ENCODE measurements at regions not wholly inside any gene's neighbourhood (a gene's known extent, or its start where the extent isn't known, plus 50 kb on each side); places are given as distances from the start of the nearest gene placed in this dataset.
A peak's percentile ranks its signal among the peaks of the same experiment; 100 is the strongest.

DNA sequence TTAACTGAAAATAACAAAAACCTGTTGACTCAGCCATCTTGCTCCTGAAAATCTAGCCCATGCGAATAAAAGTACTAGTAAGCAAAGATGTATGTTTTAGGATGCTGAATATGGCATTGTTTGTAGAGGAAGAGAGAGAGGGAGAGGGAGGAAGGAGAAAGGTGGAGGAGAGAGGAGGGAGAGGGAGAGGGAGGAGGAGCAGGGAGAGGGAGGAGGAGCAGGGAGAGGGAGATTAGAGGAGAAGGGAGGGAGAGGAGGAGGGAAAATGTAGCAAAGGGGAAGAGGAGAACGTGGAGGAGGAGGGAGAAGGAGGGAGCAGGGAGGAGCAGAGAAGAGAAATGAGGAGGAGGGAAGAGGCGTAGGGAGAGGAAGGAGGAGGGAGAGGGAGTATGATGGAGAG is 324.5 kb upstream of the EEF2KMT start:
- no peak for DNase-seq

DNA sequence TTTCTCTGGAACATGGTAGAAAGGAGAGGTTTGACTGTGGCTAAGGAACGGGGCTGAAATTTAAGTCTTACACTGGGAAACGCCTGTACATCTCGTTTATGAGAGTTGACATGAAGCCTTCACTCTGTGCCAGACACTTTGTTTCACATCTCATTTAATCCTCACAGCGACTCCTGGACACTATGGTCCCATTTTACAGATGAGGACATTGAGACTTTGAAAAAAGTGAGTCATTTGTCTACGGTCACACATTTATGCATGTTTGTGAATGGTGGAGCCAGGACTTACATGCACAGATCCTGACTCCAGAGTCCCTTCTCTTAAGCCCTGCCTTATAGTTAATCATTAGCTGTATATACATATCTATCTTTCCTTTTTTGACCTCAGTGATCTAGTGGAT is 318.4 kb upstream of the EEF2KMT start:
- DNase-seq, result no peak

DNA sequence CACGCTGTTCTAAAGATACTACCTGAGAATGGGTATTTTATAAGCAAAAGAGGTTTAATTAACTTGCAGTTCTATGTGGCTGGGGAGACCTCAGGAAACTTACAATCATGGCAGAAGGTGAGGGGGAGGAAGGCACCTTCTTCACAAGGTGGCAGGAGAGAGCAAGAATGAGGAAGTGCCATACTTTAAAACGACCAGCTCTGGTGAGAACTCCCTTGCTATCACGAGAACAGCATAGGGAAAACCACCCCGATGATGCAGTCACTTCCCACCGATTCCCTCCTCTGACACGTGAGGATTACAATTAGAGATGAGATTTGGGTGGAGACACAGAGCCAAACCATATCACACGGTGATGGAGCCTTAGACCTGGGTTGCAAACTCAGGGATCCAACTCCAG is 317.5 kb upstream of the EEF2KMT start:
- no peak for DNase-seq

DNA sequence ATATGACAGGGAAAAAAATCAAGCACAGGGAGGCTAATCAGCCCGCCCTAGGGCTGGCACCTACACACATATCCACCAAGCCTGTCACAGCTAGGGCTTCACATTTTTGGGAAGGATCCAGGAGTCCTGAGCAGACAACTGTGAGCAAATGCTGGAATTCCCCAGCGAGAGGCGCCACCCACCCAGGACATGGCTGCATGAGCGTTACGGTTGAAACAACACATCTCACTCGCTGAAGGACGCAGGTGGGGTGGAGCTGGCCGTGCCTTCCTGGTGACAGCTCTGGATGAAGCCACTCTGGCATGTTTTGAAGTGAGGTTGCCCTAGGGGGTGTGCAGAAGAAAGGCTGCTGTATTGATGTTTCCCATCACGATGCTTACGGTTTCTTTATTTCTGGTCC is 315.1 kb upstream of the EEF2KMT start:
- peak in 9 of 51 donors; percentile 2 to 28 (median 5) for DNase-seq

DNA sequence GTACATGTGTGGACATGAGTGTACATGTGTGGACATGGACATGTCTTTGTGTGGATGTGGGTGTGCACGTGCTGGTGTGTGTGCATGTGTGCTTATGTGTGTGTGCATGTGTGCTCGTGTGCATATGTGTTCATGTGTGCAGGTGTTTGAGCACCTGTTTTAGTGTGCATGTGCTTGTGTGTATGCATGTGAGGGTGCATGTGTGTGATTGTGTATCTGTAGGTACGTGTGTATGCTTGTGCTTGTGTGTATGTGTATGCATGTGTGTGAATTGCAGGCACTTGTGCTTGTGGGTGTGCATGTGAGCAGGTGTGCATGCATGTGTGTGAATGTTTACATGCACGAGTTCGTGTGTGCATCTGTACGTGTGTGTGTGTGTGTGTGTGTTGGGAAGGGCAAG is 300.6 kb upstream of the EEF2KMT start:
- DNase-seq, result no peak

DNA sequence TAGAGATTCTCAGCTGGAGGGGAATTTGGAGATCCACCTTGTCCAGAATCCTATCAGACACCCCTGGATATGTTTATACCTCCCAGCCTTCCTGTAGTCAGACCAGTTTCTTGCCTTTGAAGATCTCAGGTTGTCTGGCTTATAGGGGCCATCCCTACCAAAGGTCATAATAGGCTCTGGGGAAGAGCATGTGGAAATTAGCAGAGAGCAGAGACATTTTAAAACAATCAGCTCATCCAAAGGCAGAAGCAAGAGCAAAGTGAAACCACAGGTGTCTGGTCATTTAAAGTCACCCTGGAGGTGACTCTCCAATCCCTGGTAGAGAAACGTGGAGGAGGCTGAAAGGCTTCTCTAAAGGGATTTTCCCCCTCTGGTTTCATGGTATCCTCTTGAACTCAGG is 299.3 kb upstream of the EEF2KMT start:
- no peak for DNase-seq

DNA sequence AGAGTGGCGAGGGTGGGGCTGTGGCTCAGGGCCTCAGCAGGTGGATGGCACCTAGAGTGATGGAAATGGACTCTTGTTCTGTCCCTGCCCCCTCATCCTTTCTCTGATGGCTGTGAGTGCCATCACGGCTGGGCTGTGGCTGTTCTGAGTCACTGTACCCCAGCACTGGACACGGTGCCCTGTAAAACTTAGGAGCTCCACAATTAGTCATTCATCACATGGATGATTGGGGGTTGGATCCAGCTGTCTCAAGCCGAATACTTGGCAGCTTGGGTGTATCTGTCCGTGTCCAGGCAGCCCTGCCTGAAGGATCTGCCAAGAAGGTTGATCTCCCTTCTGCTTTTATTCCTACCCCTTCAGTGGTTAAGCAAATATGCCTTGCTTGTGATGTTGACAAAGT is 295.5 kb upstream of the EEF2KMT start:
- peak in 2 of 51 donors; percentile 3 to 7 for DNase-seq

DNA sequence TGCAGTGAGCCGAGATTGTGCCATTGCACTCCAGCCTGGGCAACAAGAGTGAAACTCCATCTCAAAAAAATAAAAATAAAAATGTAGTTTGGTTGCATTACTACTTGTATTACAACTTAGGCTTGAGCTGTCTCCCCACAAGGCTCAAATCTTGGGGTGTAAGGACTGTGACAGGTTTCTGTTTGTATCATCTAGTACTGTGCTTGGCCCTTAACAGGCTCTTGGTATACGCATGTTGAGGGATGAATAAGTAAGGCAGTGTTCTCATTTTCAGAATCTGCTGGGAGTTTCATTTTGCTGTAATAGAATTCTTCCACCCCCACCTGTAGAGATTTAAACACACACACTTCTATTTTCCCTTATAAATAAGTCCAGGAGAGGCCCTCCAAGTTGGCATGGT is 289.4 kb upstream of the EEF2KMT start:
- DNase-seq, result no peak

DNA sequence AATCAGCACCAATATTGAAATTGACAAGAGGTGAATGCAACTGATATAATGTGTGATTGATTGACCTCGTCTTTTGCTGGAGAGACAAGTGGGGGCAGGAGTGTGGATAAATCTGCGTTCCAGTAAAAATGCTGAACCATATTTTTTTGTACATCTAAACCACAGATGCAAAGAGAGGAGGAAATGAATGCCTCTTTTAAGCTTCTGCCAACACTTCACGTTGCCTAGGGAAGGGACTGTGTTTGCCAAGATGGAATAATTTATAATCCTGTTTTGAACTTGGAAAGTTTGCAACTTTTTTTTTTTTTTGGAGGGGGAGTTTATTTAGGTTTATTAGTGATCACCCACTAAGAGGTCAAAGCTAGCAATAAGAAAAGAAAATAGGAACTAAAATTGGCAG is 288.2 kb upstream of the EEF2KMT start:
- DNase-seq, result no peak

DNA sequence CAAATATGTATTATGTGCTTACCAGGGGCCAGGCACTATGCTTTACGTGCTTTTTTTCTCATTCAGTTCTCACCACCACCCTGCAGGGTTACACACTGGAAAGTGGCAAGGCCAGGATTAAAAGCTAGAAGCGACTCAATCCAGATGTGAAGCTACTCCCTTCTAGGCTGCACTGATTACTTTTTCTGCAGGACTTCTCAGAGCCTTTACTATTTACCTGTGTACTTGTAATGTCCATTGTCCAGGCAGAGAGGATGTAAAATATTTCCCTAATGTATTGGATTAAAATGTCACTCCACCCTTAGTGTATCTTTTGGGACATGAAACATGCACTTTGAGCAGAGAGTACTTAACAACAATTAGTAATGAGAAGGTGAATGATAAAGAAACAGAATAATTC is 287.5 kb upstream of the EEF2KMT start:
- no peak for DNase-seq

DNA sequence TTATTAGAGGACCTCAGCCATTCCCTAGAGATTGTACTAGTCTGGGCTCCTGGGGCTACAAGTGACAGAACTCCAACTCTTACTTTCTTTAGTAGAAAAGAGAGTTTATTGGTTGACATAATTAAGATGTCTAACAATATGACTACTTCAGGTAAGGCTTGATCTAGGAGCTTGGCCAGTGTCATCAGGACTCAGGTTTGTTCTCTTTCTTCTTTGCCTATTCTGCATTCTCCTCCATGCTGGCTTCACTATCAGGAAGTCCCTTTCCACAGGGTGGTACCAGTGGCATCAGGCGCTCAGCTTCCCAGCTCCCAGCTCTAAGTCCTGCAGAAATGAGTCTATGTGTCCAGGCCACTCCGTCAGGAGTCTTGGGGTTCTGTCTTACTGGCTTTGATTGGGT is 286.1 kb upstream of the EEF2KMT start:
- no peak for DNase-seq

DNA sequence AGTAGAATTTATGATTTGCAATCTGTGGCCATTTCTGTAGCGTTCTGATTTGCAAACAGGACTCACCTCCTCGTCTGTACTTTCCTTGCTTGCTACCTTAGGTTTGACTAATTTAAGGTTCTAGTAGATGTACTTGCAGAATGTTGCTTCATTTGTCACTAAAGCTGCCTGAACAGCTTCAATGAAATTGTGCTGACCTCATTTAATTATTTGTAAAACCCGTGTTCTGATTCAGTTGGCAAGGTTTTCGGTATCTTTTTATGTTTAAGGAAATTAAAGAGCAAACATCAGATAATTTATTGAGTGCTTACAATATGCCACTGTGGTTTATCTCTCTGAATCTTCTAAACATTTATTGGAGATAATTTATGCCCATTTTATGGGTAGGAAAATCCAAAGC is 284.9 kb upstream of the EEF2KMT start:
- DNase-seq, result no peak

DNA sequence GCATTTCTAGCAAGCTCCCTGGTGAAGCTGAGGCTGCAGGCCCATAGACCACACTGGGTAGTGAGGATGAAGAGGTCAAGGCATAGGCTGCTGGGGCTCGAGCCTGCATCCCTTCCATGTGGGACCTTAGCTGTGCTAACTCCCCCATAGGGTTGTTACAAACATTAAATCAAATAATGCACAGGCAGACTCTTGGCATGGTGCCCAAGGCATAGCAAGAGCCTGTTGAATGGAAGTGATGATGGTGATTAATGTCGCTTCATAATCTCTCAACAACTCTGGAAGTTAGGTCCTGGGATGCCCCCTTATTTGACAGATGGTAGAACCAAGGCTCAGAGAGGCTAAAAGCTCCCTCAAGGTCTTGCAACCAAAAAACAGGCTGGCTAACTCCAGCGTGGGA is 283.9 kb upstream of the EEF2KMT start:
- DNase-seq, result no peak

DNA sequence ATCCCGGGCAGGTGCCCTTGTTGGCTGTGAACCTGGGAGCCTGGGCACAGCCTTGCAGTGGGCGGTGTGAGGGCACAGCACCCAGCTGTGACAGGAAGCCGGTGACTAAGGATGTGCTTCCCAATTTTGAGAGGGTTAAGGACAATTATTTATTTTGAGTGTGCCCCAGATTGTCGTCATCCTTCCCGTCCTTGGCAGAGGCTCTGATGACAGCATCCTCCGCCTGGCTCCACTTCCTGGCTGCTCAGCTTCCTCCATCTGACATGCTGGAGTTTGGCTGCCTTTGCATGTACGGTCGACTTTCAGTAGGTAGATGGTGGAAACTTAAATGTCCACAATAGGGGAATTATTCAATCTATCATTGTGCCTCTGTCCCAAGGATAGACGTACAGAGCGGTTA is 282.4 kb upstream of the EEF2KMT start:
- DNase-seq, result peak in 1 of 51 donors; percentile 44

DNA sequence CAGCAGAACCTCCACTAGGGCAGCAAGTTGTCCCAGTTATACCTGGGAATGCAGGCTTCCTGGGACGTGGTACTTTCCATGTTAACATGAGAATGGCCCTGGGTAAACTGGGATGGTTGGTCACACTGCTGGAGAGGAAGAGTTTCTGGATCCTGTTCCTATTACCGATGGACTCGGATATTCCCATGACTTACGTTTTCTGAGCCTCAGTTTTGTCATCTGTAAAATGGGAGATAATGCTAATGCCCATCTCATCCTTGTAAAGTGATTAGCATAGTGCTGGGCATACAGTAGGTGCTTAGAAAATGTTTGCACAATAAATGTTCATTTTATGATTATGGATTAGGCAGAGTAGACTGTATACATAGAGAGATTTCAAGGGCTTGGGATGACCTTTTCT is 280.9 kb upstream of the EEF2KMT start:
- DNase-seq, result no peak

DNA sequence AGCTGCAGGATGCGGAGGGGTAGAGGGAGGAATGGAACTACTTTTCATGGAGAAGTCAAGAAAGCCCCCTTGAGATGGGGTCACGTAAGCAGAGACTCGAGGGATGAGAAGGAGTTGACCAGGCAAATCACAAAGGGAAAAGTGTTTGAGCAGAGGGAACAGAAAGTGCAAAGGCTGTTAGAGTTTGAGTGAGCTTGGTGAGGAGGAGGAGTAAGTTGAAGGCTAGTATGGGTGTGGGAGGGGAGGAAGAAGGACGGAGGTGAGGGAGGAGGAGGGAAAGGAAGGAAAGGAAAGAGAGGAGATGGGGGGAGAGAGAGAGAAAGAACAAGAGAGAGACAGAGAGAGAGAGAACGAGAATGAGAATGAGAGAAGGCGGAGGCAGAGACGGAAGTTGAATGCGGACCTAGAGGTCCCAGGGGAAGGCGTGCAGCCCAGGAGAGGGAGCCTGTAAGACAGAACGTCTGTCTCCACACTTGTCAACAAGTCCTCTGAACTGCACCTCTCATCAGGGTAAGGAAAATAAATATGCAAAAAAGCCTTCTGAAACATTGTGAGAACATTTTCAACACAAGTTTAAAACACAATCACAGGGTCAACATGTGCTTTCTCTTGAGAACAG is 279.8 kb upstream of the EEF2KMT start:
- no peak for DNase-seq

DNA sequence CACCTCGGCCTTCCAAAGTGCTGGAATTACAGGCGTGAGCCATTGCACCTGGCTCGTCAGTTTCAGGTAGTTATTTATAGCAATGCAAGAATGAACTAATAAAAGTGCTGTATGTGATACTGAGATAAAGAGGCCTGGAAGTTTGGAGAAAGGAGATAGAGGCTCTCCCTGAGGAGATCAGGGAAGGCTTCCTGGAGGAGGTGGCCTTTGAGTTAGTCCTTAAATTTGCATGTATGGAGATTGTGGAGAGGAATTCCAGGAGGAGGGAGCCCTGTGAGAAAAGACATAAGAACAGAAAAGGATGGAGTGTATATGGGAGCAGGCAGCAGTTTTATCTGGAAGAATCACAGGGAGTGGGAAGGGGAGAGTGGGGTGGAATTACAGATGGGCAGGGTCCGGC is 276.6 kb upstream of the EEF2KMT start:
- no peak for DNase-seq

DNA sequence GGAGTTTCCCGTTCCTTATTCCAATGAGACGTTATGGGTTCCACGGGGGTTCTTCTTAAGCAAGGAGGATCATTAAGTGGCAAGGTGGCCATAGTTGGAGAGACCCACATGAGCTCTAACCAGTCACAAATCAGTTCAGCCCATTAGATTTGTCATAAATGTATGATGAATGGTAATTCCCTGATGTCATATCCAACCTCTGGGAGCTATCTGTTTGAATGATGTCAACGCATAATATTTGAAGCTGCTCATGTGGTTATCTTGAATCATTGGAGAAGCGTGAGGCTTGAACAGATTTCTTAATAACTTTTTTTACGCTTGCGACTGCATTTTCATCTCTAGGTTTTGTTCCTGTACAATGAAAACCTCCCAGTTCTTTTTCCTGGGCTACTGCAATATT is 270.4 kb upstream of the EEF2KMT start:
- DNase-seq, result no peak

DNA sequence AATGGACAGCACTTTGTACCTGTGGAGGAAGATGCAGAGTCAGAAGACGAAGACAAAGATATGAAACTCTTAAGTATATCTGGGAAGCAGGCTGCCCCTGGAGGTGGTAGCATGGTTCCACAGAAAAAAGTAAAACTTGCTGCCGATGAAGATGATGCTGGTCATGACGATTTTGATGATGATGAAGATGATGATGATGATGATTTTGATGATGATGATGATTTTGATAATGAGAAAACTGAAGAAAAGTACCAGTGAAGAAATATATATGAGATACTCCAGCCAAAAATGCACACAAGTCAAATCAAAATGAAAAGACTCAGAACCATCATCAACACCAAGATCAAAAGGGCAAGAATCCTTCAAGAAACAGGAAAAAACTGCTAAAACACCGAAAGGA is 268.5 kb upstream of the EEF2KMT start:
- no peak for DNase-seq

DNA sequence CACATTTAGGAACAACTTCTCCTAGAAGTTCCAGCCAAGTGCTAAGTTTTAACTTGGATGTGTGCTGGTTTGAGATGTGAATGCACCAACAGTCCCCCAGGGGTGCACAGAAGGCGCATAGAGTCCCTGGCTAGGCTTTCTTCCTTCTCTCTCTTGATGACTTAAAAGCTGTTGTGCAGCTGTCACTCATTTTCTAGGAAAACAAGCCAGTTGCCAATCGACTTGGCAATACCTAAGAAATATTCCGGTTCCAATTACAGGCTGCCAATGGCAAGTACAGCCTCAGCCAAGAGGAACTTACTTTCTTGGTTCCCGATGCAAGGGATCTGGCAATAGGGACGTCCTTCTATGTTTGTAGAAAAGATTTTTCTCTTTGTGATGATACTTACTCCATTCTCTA is 266.6 kb upstream of the EEF2KMT start:
- no peak for DNase-seq

DNA sequence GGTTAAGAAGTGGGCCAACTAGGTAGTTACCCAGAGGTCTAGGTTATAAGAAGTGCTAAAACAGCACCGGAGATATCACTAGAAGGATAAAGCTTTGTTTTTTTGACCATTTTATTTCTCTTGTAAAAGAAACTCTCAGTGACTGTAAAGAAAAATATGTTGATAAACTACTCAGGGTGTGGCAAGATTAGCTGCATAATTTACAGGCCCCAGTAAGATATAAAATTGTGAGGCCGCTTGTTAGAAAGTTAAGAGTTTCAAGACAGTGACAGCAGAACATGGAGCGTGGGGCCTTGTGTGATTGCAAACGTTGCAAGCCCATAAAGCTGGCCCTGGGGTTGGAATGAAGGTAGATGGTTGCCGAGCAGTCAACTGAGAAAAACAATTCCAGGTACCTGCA is 263.7 kb upstream of the EEF2KMT start:
- no peak for DNase-seq

DNA sequence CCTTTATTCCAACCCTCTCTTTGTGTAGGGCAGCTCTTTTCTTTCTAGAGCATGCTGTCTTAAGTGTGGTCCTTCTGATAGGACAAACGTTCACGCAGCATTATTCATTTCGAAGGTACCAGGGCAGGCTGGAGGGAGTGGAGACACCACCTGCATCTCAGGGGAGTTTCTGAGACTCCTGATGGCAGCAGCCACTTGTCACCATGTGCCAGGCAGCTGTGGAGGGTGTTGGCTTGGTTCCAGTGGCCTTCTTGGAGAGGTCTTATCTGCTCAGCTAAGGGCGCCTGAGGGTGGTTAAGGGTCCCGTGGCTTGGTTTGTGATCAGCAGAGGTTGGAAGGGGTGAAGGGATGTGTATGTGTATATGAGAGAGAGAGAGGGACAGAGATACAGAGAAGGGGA is 257.1 kb upstream of the EEF2KMT start:
- DNase-seq, result no peak

DNA sequence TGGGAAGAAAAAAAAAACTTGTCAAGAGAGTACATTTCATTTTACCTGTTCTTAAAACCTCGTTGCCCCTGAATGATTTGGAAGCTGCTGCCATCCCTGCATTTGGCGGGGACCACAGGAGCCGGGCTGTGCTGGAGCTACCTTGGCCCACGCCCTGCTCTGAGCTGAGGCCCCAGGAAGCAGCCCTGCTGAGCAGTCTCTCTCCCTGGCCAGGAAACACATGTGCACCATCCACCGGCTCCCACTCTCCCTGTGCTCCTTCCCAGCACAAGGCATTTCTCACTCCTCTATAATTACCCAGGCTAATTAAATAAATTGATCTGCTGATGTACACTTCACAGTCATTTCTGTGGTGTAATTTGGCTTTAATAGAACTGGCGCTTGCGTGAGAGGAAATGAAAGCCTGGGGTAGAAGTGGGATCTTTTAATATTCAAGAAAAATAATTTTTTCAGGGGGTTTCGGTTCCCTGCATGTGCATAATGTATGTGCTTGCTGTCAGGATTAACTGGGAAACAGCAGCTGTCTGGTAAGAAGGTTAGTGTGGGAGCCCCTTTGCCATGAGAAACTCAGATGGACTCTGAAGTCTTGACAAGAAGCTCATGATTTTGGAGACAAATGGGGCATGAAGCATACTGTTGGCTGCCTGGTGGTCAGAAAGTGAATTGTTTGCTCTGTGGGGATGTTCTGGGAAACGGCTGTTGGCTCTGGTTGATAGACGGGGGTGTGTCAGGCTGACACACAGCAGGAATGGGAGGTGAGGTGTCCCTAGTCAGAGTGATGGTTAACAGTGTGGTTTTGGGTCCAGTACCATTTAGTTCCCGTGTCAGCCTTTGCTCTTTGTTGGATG is 252.3 kb upstream of the EEF2KMT start:
- DNase-seq, result peak in 1 of 51 donors; percentile 14

DNA sequence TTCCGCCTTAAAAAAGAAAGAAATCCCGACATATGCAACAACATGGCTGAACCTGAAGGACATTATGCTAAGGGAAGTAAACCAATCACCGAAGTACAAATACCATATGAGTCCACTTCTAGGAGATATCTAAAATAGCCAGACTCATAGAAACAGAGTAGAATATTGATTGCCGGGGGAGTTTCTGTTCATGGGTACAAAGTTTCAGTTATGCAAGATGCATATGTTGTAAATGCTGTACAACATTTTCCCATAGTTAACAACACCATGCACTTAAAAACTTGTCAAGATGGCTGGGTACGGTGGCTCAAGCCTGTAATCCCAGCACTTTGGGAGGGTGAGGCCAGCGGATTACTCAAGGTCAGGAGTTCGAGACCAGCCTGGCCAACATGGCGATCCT is 251.5 kb upstream of the EEF2KMT start:
- no peak for DNase-seq
